LNCaP clone FGC (cell line): ENCODE measurements at regions not wholly inside any gene's neighbourhood (a gene's known extent, or its start where the extent isn't known, plus 50 kb on each side); places are given as distances from the start of the nearest gene placed in this dataset.

Source experiments
- DNase-seq: peaks from one replicate; pipeline ENCODE4 v3.0.0-alpha.2; 2011; ENCODE audit warnings: low read depth
- H3K4me3 ChIP-seq: 2 replicates; pipeline ENCODE4 v1.5.1; 2011; ENCODE audit warnings: mild to moderate bottlenecking, low read depth, low read length, control low read depth
- CTCF ChIP-seq: IDR thresholded peaks from 2 replicates; pipeline ENCODE4 v1.5.1; 2012; ENCODE audit warnings: mild to moderate bottlenecking; ENCODE audit not compliant: control insufficient read depth, insufficient read depth; ENCODE audit errors: extremely low read depth

DNA sequence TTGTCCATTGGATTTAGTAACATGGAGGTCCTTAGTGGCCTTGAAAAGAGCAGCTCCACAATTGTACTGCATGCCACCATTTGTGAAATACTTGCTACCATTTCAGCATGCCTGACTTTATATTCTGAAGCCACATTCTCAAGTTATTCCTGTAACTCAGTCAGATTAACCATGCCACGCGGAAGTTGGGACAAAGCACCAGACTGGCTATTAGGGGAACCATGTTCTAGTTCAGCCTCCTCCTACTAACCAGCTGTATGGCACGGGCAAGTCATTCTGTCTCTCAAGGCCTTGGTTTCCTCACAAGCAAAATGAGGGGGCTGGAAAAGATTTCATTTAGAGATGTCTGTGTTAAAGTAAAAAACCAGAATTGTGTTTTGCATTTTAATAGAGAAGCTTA, 418.0 kb downstream of the PLK2 start:
- H3K4me3 ChIP-seq = no peak overlapping the region
- DNase-seq = no peak
- TF ChIP-seq CTCF = no peak

DNA sequence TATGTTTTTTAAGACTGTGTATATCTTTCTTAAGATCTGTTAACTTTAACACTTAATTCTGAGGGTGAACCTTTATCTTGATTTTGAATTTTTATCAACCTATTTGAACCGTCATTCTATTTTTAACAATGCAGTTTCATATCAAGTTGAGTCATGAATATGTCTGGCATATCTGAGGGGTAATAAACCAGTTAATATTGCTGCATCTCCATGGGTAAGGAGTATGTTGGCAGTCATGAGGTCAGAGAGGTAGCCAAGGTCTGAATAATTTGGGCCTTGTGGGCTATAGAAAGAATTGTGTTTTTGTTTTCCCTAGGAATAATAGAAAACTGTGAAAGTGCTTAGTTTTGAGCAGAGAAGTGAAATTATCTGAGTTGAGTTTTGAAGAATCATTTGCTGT, 419.0 kb downstream of the PLK2 start:
- no peak overlapping the region for H3K4me3 ChIP-seq
- no peak for DNase-seq
- TF ChIP-seq CTCF = no peak

- TF ChIP-seq CTCF = no peak
- H3K4me3 ChIP-seq = no peak overlapping the region
- DNase-seq = no peak
These were observed 419.8 kb downstream of the PLK2 start for GRCh38 chr5:58040044-58040443.

DNA sequence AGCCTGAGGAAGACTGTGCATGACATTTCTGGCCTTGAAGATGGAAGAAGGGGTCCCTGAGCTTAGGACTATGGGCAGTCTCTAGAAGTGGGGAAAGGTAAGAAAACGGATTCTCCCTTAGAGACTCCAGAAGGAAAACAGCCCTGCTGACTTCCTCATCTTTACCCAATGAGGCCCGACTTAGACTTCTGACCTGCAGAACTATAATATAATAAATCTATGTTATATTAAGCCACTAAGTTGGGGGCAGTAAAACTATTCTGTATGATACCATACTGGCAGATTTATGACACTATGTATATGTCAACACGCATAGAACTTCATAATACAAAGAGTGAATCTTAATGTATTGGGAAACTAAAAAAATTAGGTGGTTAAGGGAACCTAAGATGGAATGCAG, 422.0 kb downstream of the PLK2 start:
- no peak for DNase-seq
- no peak for TF ChIP-seq CTCF
- no peak overlapping the region for H3K4me3 ChIP-seq

- no peak for DNase-seq
- no peak overlapping the region for H3K4me3 ChIP-seq
- no peak for TF ChIP-seq CTCF
These were observed 434.1 kb downstream of the PLK2 start for GRCh38 chr5:58025809-58026208.

DNA sequence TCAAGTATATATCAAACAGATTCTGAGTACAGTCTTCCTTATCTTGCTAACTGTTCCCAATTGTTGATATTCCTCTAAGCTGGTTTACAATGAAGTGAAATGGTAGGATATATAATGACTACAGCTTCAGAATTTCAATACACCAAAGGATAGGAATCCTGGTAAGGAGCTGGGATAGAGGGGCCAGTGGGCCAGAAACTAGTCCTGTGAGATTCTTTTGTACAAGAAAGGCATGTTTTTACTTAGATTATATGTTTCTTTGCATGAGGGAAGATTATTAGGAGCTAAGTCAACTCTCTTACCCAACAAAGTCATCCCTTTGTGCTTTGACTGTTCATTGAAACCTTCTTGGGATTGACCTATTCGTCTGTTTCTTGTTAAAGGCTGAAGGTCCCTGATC, 435.7 kb downstream of the PLK2 start:
- no peak for DNase-seq

More for the DNA sequence above, 435.7 kb downstream of the PLK2 start:
- no peak overlapping the region for H3K4me3 ChIP-seq
- TF ChIP-seq CTCF = no peak
